WTC11 (cell line): ENCODE measurements at regions not wholly inside any gene's neighbourhood (a gene's known extent, or its start where the extent isn't known, plus 50 kb on each side); places are given as distances from the start of the nearest gene placed in this dataset.

Source experiments
- ATAC-seq: fragments of 200-7000 bp; cut with Tn5 transposase; 2 replicates; pipeline ENCODE4 v1.10.0; 2021; ENCODE audit warnings: mild to moderate bottlenecking, moderate library complexity
- CTCF ChIA-PET: fragments of 300-600 bp; sonication (Branson Sonifier 250); formaldehyde crosslinking; loops from one replicate; lab custom pipeline; 2021; ENCODE audit warnings: antibody characterized with exemption; lab: Charles Lee
- POLR2A ChIA-PET: fragments of 350-600 bp; sonication (Branson Sonifier 250); formaldehyde crosslinking; loops from one replicate; lab custom pipeline; 2021; ENCODE audit warnings: antibody characterized with exemption; lab: Charles Lee
- DNase-seq: peaks from one replicate; pipeline ENCODE4 v3.0.0; 2021; ENCODE audit warnings: low spot score
- H3K27ac Mint-ChIP-seq: 2 replicates; pipeline ENCODE4 v1.8.0; 2021; ENCODE audit warnings: mixed read lengths
- H3K27me3 Mint-ChIP-seq: 2 replicates; pipeline ENCODE4 v1.8.0; 2021; ENCODE audit warnings: low read depth, mild to moderate bottlenecking, moderate library complexity, mixed read lengths
- H3K36me3 Mint-ChIP-seq: 2 replicates; pipeline ENCODE4 v1.8.0; 2021; ENCODE audit warnings: mixed read lengths
- H3K4me1 Mint-ChIP-seq: 2 replicates; pipeline ENCODE4 v1.8.0; 2022; ENCODE audit warnings: mixed read lengths
- H3K4me3 Mint-ChIP-seq: 2 replicates; pipeline ENCODE4 v1.8.0; 2021; ENCODE audit warnings: mild to moderate bottlenecking, moderate library complexity, mixed read lengths
- H3K9me3 Mint-ChIP-seq: 2 replicates; pipeline ENCODE4 v1.8.0; 2021; ENCODE audit warnings: mixed read lengths
- CREM ChIP-seq: sonication (generic); formaldehyde crosslinking; IDR thresholded peaks from 2 replicates; pipeline ENCODE4 v1.8.1; 2022; ENCODE audit warnings: mild to moderate bottlenecking, missing genetic modification reagents, moderate library complexity
- ERG ChIP-seq: fragments of 250-450 bp; sonication (Bioruptor Pico); IDR thresholded peaks from 2 replicates; pipeline ENCODE4 v1.8.0; 2021; ENCODE audit warnings: mild to moderate bottlenecking
- ESRRA ChIP-seq: sonication (generic); formaldehyde crosslinking; IDR thresholded peaks from 2 replicates; pipeline ENCODE4 v1.8.1; 2022; ENCODE audit warnings: mild to moderate bottlenecking, missing genetic modification reagents, borderline replicate concordance
- FOXJ3 ChIP-seq: sonication (generic); formaldehyde crosslinking; IDR thresholded peaks from 2 replicates; pipeline ENCODE4 v1.9.0; 2021; ENCODE audit warnings: missing genetic modification reagents, mild to moderate bottlenecking, borderline replicate concordance
- GABPB1 ChIP-seq: sonication (generic); formaldehyde crosslinking; IDR thresholded peaks from 2 replicates; pipeline ENCODE4 v1.8.1; 2023; ENCODE audit warnings: mild to moderate bottlenecking, missing genetic modification reagents
- JAZF1 ChIP-seq: fragments of 250-450 bp; sonication (Bioruptor Pico); IDR thresholded peaks from 2 replicates; pipeline ENCODE4 v1.9.0; 2021; ENCODE audit warnings: moderate library complexity, mild to moderate bottlenecking, inconsistent platforms
- NFE2L1 ChIP-seq: sonication (generic); formaldehyde crosslinking; IDR thresholded peaks from 2 replicates; pipeline ENCODE4 v1.8.1; 2023; ENCODE audit warnings: missing genetic modification reagents
- PRRX2 ChIP-seq: fragments of 250-450 bp; sonication (Bioruptor Pico); IDR thresholded peaks from 2 replicates; pipeline ENCODE4 v1.8.0; 2021; ENCODE audit warnings: mild to moderate bottlenecking
- RORB ChIP-seq: fragments of 250-450 bp; sonication (Bioruptor Pico); IDR thresholded peaks from 2 replicates; pipeline ENCODE4 v1.9.0; 2021; ENCODE audit warnings: mild to moderate bottlenecking
- SMAD3 ChIP-seq: sonication (generic); formaldehyde crosslinking; IDR thresholded peaks from 2 replicates; pipeline ENCODE4 v1.8.0; 2022; ENCODE audit warnings: missing genetic modification reagents, mild to moderate bottlenecking, borderline replicate concordance
- SOX15 ChIP-seq: fragments of 250-450 bp; sonication (Bioruptor Pico); IDR thresholded peaks from 2 replicates; pipeline ENCODE4 v1.9.0; 2021; ENCODE audit warnings: mild to moderate bottlenecking
- TP53 ChIP-seq: sonication (generic); formaldehyde crosslinking; IDR thresholded peaks from 2 replicates; pipeline ENCODE4 v1.8.1; 2023; ENCODE audit warnings: mild to moderate bottlenecking, missing genetic modification reagents
- ZBTB21 ChIP-seq: sonication (generic); formaldehyde crosslinking; IDR thresholded peaks from 2 replicates; pipeline ENCODE4 v1.8.1; 2023; ENCODE audit warnings: mild to moderate bottlenecking, missing genetic modification reagents, borderline replicate concordance
- ZMAT4 ChIP-seq: fragments of 250-450 bp; sonication (Bioruptor Pico); IDR thresholded peaks from 2 replicates; pipeline ENCODE4 v1.9.0; 2021; ENCODE audit warnings: mild to moderate bottlenecking
- ZNF219 ChIP-seq: sonication (generic); formaldehyde crosslinking; IDR thresholded peaks from 2 replicates; pipeline ENCODE4 v1.8.0; 2023; ENCODE audit warnings: missing genetic modification reagents, mild to moderate bottlenecking, borderline replicate concordance
- ZNF423 ChIP-seq: fragments of 250-450 bp; sonication (Bioruptor Pico); IDR thresholded peaks from 2 replicates; pipeline ENCODE4 v2.1.2; 2022; ENCODE audit warnings: mild to moderate bottlenecking, moderate library complexity
- TF ChIP-seq, protein P1 (sequence below): fragments of 200-600 bp; IDR thresholded peaks from 2 replicates; pipeline ENCODE4 v1.8.0; 2022; ENCODE audit warnings: antibody characterized with exemption
- TF ChIP-seq, protein P2 (sequence below): sonication (generic); formaldehyde crosslinking; IDR thresholded peaks from 2 replicates; pipeline ENCODE4 v1.8.0; 2023; ENCODE audit warnings: missing genetic modification reagents
- TF ChIP-seq, protein P3 (sequence below): sonication (generic); formaldehyde crosslinking; conservative IDR thresholded peaks from 2 replicates; pipeline ENCODE4 v1.8.1; 2023; ENCODE audit warnings: mild to moderate bottlenecking, low read depth, missing genetic modification reagents, moderate library complexity
- TF ChIP-seq, protein P4 (sequence below): sonication (generic); formaldehyde crosslinking; IDR thresholded peaks from 2 replicates; pipeline ENCODE4 v1.8.1; 2022; ENCODE audit warnings: missing genetic modification reagents, borderline replicate concordance
- TF ChIP-seq, protein P5 (sequence below): sonication (generic); formaldehyde crosslinking; IDR thresholded peaks from 2 replicates; pipeline ENCODE4 v1.8.0; 2022; ENCODE audit warnings: mild to moderate bottlenecking, missing genetic modification reagents
- TF ChIP-seq, protein P6 (sequence below): sonication (generic); formaldehyde crosslinking; IDR thresholded peaks from 2 replicates; pipeline ENCODE4 v1.8.0; 2022; ENCODE audit warnings: missing genetic modification reagents

DNA sequence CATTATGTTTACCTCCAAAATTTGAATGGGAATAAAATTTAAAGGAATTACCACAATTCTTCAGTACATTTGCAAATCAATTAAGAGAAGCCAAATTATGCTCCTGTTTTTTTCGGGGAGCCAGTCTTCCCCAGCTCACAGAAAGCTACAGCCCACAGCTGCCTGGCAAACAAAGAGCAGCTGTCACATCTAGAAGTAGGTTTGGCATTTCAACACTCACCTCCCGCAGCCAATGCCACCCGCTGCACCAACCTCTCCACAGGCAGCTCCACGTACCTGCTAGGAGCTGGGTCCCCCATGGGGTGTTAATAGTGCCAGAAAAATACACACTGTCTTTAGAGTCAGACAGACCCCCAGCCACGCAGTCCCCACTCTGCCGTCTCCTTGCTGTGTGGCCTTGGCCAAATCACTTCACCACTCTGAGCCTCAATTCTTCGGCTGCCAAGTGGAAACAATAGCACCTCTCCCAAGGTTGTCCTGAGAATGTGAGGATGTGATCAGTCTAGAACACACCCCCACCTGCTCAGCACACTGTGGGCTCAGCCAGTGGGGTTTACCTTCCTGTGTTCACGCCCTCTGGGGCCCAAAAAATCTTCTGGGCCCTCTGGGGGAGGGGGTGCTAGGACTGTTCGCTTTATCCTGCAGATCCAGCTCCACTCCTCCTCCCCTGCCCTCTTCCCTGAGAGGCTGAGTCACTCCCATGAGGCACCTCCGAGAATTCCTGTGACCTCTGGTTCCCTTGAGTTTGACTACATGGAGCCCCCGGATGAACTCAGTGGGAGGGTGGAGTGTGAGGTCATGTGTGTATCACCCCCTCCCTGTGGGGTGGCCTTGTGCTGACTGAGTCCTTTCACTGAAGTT, 204.3 kb upstream of the GRIK3 start:
- DNase-seq (no peak), ATAC-seq (no peak)
- no peaks in the 10 kb centered on the region for H3K9me3 Mint-ChIP-seq
- H3K4me3 Mint-ChIP-seq, result no peak overlapping the region
- CTCF ChIA-PET, result interaction anchor here (0.7 to 1.8 kb wide), 3 partner anchors 17 to 196 kb away, joined by 3 to 5 read pairs (median 4); no protein-coding TSS in a partner anchor
- H3K36me3 Mint-ChIP-seq, result no peaks in the 10 kb centered on the region
- POLR2A ChIA-PET, result no interaction called here
- TF ChIP-seq RORB (no peak), ZBTB21 (CRISPR knock-in tag) (no peak), ESRRA (CRISPR knock-in tag) (no peak), TP53 (no peak), NFE2L1 (CRISPR knock-in tag) (no peak), GABPB1 (CRISPR knock-in tag) (no peak), ZNF423 (CRISPR knock-in tag) (no peak), SOX15 (CRISPR knock-in tag) (no peak), ERG (CRISPR knock-in tag) (no peak), JAZF1 (CRISPR knock-in tag) (no peak), ZMAT4 (no peak)
- TF ChIP-seq, protein P1, sequence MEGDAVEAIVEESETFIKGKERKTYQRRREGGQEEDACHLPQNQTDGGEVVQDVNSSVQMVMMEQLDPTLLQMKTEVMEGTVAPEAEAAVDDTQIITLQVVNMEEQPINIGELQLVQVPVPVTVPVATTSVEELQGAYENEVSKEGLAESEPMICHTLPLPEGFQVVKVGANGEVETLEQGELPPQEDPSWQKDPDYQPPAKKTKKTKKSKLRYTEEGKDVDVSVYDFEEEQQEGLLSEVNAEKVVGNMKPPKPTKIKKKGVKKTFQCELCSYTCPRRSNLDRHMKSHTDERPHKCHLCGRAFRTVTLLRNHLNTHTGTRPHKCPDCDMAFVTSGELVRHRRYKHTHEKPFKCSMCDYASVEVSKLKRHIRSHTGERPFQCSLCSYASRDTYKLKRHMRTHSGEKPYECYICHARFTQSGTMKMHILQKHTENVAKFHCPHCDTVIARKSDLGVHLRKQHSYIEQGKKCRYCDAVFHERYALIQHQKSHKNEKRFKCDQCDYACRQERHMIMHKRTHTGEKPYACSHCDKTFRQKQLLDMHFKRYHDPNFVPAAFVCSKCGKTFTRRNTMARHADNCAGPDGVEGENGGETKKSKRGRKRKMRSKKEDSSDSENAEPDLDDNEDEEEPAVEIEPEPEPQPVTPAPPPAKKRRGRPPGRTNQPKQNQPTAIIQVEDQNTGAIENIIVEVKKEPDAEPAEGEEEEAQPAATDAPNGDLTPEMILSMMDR, result no peak
- TF ChIP-seq, protein P2, sequence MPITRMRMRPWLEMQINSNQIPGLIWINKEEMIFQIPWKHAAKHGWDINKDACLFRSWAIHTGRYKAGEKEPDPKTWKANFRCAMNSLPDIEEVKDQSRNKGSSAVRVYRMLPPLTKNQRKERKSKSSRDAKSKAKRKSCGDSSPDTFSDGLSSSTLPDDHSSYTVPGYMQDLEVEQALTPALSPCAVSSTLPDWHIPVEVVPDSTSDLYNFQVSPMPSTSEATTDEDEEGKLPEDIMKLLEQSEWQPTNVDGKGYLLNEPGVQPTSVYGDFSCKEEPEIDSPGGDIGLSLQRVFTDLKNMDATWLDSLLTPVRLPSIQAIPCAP (CRISPR knock-in tag), result no peak
- TF ChIP-seq, protein P3, sequence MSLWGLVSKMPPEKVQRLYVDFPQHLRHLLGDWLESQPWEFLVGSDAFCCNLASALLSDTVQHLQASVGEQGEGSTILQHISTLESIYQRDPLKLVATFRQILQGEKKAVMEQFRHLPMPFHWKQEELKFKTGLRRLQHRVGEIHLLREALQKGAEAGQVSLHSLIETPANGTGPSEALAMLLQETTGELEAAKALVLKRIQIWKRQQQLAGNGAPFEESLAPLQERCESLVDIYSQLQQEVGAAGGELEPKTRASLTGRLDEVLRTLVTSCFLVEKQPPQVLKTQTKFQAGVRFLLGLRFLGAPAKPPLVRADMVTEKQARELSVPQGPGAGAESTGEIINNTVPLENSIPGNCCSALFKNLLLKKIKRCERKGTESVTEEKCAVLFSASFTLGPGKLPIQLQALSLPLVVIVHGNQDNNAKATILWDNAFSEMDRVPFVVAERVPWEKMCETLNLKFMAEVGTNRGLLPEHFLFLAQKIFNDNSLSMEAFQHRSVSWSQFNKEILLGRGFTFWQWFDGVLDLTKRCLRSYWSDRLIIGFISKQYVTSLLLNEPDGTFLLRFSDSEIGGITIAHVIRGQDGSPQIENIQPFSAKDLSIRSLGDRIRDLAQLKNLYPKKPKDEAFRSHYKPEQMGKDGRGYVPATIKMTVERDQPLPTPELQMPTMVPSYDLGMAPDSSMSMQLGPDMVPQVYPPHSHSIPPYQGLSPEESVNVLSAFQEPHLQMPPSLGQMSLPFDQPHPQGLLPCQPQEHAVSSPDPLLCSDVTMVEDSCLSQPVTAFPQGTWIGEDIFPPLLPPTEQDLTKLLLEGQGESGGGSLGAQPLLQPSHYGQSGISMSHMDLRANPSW (CRISPR knock-in tag), result no peak
- TF ChIP-seq, protein P4, sequence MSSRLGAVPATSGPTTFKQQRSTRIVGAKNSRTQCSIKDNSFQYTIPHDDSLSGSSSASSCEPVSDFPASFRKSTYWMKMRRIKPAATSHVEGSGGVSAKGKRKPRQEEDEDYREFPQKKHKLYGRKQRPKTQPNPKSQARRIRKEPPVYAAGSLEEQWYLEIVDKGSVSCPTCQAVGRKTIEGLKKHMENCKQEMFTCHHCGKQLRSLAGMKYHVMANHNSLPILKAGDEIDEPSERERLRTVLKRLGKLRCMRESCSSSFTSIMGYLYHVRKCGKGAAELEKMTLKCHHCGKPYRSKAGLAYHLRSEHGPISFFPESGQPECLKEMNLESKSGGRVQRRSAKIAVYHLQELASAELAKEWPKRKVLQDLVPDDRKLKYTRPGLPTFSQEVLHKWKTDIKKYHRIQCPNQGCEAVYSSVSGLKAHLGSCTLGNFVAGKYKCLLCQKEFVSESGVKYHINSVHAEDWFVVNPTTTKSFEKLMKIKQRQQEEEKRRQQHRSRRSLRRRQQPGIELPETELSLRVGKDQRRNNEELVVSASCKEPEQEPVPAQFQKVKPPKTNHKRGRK (CRISPR knock-in tag), result no peak
- TF ChIP-seq, all 79 proteins: peak for 0
- Mint-ChIP-seq H3K27me3 (peaks cover 31% of the 10 kb centered on the region), H3K27ac (no peak overlapping the region), H3K4me1 (peaks cover 74% of the 10 kb centered on the region)

DNA sequence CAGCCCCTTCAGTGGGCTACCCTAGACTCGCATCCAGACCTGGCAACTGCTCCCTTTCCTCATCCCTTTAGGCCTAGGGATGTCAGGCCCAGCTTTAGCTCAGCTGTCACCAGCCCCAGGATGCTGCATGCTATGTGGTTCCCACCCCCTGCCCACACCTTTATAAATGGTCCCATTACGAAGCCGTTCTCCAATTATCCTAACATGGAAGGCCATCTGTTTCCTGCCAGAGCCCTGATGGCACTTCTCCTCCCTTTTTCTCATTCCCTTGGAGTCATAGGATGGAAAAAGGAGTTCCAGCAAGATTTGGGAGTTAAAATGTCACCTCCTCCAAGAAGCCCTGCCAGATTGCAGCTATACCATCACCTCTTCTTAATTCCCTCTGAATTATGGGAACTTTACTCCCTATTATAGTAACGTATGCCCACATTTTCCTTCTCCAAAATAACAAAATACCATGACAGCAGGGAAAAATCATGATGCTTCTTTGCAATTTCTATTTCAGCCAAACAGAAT, 205.0 kb upstream of the GRIK3 start:
- Mint-ChIP-seq H3K27me3 (peaks cover 35% of the 10 kb centered on the region), H3K4me3 (no peak overlapping the region), H3K9me3 (no peaks in the 10 kb centered on the region), H3K36me3 (no peaks in the 10 kb centered on the region), H3K4me1 (peaks cover 75% of the 10 kb centered on the region), H3K27ac (no peak overlapping the region)
- ATAC-seq, result no peak
- DNase-seq, result no peak
- ChIA-PET CTCF (interaction anchor here (1.8 kb wide), 1 partner anchor 16 kb away, joined by 5 read pairs; no protein-coding TSS in a partner anchor), POLR2A (no interaction called here)
- no peak for TF ChIP-seq ZNF219
- TF ChIP-seq, protein P5, sequence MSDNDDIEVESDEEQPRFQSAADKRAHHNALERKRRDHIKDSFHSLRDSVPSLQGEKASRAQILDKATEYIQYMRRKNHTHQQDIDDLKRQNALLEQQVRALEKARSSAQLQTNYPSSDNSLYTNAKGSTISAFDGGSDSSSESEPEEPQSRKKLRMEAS (CRISPR knock-in tag), result no peak
- TF ChIP-seq TP53, result no peak
- TF ChIP-seq CREM, result no peak
- TF ChIP-seq, protein P6, sequence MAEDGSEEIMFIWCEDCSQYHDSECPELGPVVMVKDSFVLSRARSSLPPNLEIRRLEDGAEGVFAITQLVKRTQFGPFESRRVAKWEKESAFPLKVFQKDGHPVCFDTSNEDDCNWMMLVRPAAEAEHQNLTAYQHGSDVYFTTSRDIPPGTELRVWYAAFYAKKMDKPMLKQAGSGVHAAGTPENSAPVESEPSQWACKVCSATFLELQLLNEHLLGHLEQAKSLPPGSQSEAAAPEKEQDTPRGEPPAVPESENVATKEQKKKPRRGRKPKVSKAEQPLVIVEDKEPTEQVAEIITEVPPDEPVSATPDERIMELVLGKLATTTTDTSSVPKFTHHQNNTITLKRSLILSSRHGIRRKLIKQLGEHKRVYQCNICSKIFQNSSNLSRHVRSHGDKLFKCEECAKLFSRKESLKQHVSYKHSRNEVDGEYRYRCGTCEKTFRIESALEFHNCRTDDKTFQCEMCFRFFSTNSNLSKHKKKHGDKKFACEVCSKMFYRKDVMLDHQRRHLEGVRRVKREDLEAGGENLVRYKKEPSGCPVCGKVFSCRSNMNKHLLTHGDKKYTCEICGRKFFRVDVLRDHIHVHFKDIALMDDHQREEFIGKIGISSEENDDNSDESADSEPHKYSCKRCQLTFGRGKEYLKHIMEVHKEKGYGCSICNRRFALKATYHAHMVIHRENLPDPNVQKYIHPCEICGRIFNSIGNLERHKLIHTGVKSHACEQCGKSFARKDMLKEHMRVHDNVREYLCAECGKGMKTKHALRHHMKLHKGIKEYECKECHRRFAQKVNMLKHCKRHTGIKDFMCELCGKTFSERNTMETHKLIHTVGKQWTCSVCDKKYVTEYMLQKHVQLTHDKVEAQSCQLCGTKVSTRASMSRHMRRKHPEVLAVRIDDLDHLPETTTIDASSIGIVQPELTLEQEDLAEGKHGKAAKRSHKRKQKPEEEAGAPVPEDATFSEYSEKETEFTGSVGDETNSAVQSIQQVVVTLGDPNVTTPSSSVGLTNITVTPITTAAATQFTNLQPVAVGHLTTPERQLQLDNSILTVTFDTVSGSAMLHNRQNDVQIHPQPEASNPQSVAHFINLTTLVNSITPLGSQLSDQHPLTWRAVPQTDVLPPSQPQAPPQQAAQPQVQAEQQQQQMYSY (CRISPR knock-in tag), result no peak
- no peak for TF ChIP-seq SMAD3 (CRISPR knock-in tag)
- TF ChIP-seq PRRX2 (CRISPR knock-in tag), result no peak
- no peak for TF ChIP-seq FOXJ3 (CRISPR knock-in tag)
